HCT116 (cell line): ENCODE measurements at regions not wholly inside any gene's neighbourhood (a gene's known extent, or its start where the extent isn't known, plus 50 kb on each side); places are given as distances from the start of the nearest gene placed in this dataset.

Experiments used
- ATAC-seq: fragments of 200-7000 bp; cut with Tn5 transposase; 2 replicates; pipeline ENCODE4 v1.9.1; 2020; ENCODE audit warnings: mild to moderate bottlenecking, moderate library complexity
- BruUV-seq: library from RNA; stranded (reverse); fragments of 400-500 nt; replicated peaks from 2 replicates; lab custom pipeline; 2021; lab: Mats Ljungman, UMichigan
- CTCF ChIA-PET: fragments of 300-600 bp; sonication (Branson Sonifier 250); formaldehyde crosslinking; loops from one replicate; lab custom pipeline; 2021; ENCODE audit warnings: antibody characterized with exemption; lab: Charles Lee
- POLR2A ChIA-PET: fragments of 300-600, 350-600 bp; sonication (Branson Sonifier 250); formaldehyde crosslinking; loops from one replicate; lab custom pipeline; 2021; ENCODE audit warnings: antibody characterized with exemption; lab: Charles Lee
- RAD21 ChIA-PET, 2 experiments: fragments of 300-600 bp; sonication (Branson Sonifier 250); formaldehyde crosslinking; loops; one replicate each; lab custom pipeline; 2023; ENCODE audit warnings: low total read pairs in 2 of 2; ENCODE audit not compliant: uncharacterized antibody in 2 of 2, unreplicated experiment in 2 of 2, low non-redundant PET in 1 of 2; lab: Charles Lee
- DNase-seq: peaks from one replicate; pipeline ENCODE4 v3.0.0-alpha.2; 2010; ENCODE audit warnings: low read depth, low spot score
- H2AFZ ChIP-seq: fragments of 200-600 bp; shearing (Covaris generic), sonication (generic); 2 replicates; pipeline ENCODE4 v1.6.1; 2017; ENCODE audit warnings: low read depth, mixed run types, mixed read lengths, antibody characterized with exemption, low read length; ENCODE audit not compliant: poor library complexity, severe bottlenecking
- H3K27ac ChIP-seq: 2 replicates; pipeline ENCODE4 v1.5.1; 2012; ENCODE audit warnings: low read depth, low read length
- H3K27me3 ChIP-seq: fragments of 200-600 bp; sonication (generic); 2 replicates; pipeline ENCODE4 v1.6.1; 2016; ENCODE audit warnings: mixed run types, low read length, mixed read lengths; ENCODE audit not compliant: insufficient read depth
- H3K36me3 ChIP-seq, 2 experiments: fragments of 200-500 bp in 1 of 2; fragments of 200-600 bp in 1 of 2; sonication (Bioruptor generic) in 1 of 2; sonication (generic) in 1 of 2; 2 replicates each; pipeline versions ENCODE4 v1.5.1 to v1.6.1; 2014 to 2016; ENCODE audit warnings: low read length in 2 of 2, inconsistent platforms in 1 of 2, mixed read lengths in 1 of 2, mixed run types in 1 of 2; ENCODE audit not compliant: insufficient read depth in 2 of 2, control insufficient read depth in 1 of 2
- H3K4me1 ChIP-seq, 2 experiments: fragments of 200-600 bp in 1 of 2; sonication (generic) in 1 of 2; 2 replicates each; pipeline versions ENCODE4 v1.5.1 to v1.6.1; 2012 to 2017; ENCODE audit warnings: low read length in 2 of 2, inconsistent platforms in 1 of 2, mild to moderate bottlenecking in 1 of 2, mixed read lengths in 1 of 2, mixed run types in 1 of 2, moderate library complexity in 1 of 2; ENCODE audit not compliant: insufficient read depth in 2 of 2, control insufficient read depth in 1 of 2
- H3K4me2 ChIP-seq: fragments of 200-600 bp; sonication (generic); 2 replicates; pipeline ENCODE4 v1.6.1; 2017; ENCODE audit warnings: mixed run types, low read length, mixed read lengths
- H3K4me3 ChIP-seq, 2 experiments: fragments of 200-600 bp in 1 of 2; sonication (generic) in 1 of 2; replicated peaks in 1 of 2; 2 replicates each; pipeline ENCODE4 v1.5.1; 2011 to 2016; ENCODE audit warnings: low read length in 2 of 2, control low read depth in 1 of 2, low read depth in 1 of 2, mild to moderate bottlenecking in 1 of 2, mixed read lengths in 1 of 2, mixed run types in 1 of 2
- H3K79me2 ChIP-seq: fragments of 200-600 bp; sonication (generic); 2 replicates; pipeline ENCODE4 v1.6.1; 2017; ENCODE audit warnings: mild to moderate bottlenecking, mixed run types, low read length, moderate library complexity, mixed read lengths; ENCODE audit not compliant: insufficient read depth
- H3K9ac ChIP-seq: fragments of 200-600 bp; sonication (generic); 2 replicates; pipeline ENCODE4 v1.6.1; 2016; ENCODE audit warnings: low read length, mixed read lengths
- H3K9me2 ChIP-seq: fragments of 200-600 bp; sonication (generic), shearing (Covaris generic); 2 replicates; pipeline ENCODE4 v1.6.1; 2017; ENCODE audit warnings: mixed run types, mild to moderate bottlenecking, moderate library complexity; ENCODE audit not compliant: insufficient read depth
- H3K9me3 ChIP-seq, 2 experiments: fragments of 200-500 bp in 1 of 2; fragments of 200-600 bp in 1 of 2; sonication (Bioruptor generic) in 1 of 2; sonication (generic) in 1 of 2; 2 replicates each; pipeline ENCODE4 v1.6.1; 2014 to 2017; ENCODE audit warnings: low read length in 2 of 2, mixed read lengths in 2 of 2, inconsistent platforms in 1 of 2, low read depth in 1 of 2, mild to moderate bottlenecking in 1 of 2, mixed run types in 1 of 2, moderate library complexity in 1 of 2; ENCODE audit not compliant: control insufficient read depth in 1 of 2, insufficient read depth in 1 of 2
- H4K20me1 ChIP-seq: fragments of 200-600 bp; sonication (generic), shearing (Covaris generic); 2 replicates; pipeline ENCODE4 v1.6.1; 2017; ENCODE audit warnings: mixed run types, mild to moderate bottlenecking, moderate library complexity; ENCODE audit not compliant: insufficient read depth
- EGR1 ChIP-seq: IDR thresholded peaks from 2 replicates; pipeline ENCODE4 v1.6.1; 2012; ENCODE audit warnings: low read depth
- EZH2phosphoT487 ChIP-seq: fragments of 200-600 bp; IDR thresholded peaks from 2 replicates; pipeline ENCODE4 v1.6.1; 2018; ENCODE audit warnings: antibody characterized with exemption, borderline replicate concordance
- JUND ChIP-seq: IDR thresholded peaks from 2 replicates; pipeline ENCODE4 v1.6.1; 2012
- POLR2A ChIP-seq: IDR thresholded peaks from 2 replicates; pipeline ENCODE4 v1.7.0; 2011; ENCODE audit warnings: borderline replicate concordance; ENCODE audit not compliant: insufficient read depth, insufficient read length; ENCODE audit errors: extremely low read depth
- POLR2AphosphoS5 ChIP-seq: IDR thresholded peaks from 2 replicates; pipeline ENCODE4 v1.6.1; 2011; ENCODE audit warnings: mild to moderate bottlenecking, low read depth, low read length, moderate library complexity
- SRF ChIP-seq: IDR thresholded peaks from 2 replicates; pipeline ENCODE4 v1.6.1; 2012; ENCODE audit warnings: low read depth
- ZNF274 ChIP-seq: fragments of 200-500 bp; sonication (Bioruptor generic); IDR thresholded peaks from 2 replicates; pipeline ENCODE4 v1.6.1; 2014; ENCODE audit warnings: mild to moderate bottlenecking, low read depth, low read length, inconsistent platforms
- intact Hi-C: fragments of 100-400 bp; cut with micrococcal nuclease; formaldehyde crosslinking; loops from 2 replicates; pipeline ENCODE4 v1.10.0; 2022
- TF ChIP-seq, protein P1 (sequence below), 3 experiments: fragments of 200-600 bp in 1 of 3; sonication (generic) in 1 of 3; IDR thresholded peaks in 2 of 3; conservative IDR thresholded peaks in 1 of 3; 2 replicates each; pipeline ENCODE4 v1.5.1; 2012 to 2017; ENCODE audit warnings: low read depth in 2 of 3, low read length in 2 of 3, antibody characterized with exemption in 1 of 3, borderline replicate concordance in 1 of 3, control low read depth in 1 of 3, mild to moderate bottlenecking in 1 of 3, mixed read lengths in 1 of 3, mixed run types in 1 of 3, moderate library complexity in 1 of 3; ENCODE audit not compliant: insufficient read depth in 1 of 3
- TF ChIP-seq, protein P2 (sequence below): IDR thresholded peaks from 2 replicates; pipeline ENCODE4 v1.6.1; 2012
- TF ChIP-seq, protein P3 (sequence below): IDR thresholded peaks from 2 replicates; pipeline ENCODE4 v1.6.1; 2011; ENCODE audit warnings: mild to moderate bottlenecking, low read length, moderate library complexity; ENCODE audit not compliant: insufficient replicate concordance; ENCODE audit errors: extremely low read depth

DNA sequence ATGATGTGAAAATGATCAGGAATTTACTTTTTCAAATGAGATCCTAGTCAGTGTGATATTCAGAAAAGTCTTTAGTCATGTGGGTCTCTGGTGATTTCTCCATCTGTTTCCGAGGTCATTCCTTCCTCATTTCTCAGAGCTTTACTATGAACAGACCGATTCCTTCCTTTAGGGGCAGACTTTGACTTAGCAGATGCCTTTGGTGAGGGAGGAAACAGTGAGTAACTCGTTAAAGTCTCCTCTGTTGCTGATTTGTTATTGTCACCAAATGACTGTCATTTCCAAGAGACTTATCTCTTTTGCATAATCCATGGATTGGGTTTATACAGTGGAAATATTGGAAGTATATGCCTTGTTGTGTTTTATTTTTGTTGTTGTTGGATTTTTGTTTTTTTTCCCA lies 76.2 kb upstream of the CD99 start:
- TF ChIP-seq, protein P1, sequence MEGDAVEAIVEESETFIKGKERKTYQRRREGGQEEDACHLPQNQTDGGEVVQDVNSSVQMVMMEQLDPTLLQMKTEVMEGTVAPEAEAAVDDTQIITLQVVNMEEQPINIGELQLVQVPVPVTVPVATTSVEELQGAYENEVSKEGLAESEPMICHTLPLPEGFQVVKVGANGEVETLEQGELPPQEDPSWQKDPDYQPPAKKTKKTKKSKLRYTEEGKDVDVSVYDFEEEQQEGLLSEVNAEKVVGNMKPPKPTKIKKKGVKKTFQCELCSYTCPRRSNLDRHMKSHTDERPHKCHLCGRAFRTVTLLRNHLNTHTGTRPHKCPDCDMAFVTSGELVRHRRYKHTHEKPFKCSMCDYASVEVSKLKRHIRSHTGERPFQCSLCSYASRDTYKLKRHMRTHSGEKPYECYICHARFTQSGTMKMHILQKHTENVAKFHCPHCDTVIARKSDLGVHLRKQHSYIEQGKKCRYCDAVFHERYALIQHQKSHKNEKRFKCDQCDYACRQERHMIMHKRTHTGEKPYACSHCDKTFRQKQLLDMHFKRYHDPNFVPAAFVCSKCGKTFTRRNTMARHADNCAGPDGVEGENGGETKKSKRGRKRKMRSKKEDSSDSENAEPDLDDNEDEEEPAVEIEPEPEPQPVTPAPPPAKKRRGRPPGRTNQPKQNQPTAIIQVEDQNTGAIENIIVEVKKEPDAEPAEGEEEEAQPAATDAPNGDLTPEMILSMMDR (IDR thresholded peaks at IDR 0.05 in 2 of 3, conservative IDR thresholded peaks at IDR 0.05 in 1 of 3; ENCODE audit: borderline replicate concordance in 1 of 3, insufficient read depth in 1 of 3, low read depth in 2 of 3, low read length in 2 of 3), result peak in 1 of 3 experiments; percentile 28; a peak in 2 of 6 replicates
- TF ChIP-seq EGR1, result no peak
- no TSS peak for BruUV-seq
- Histone ChIP-seq H3K79me2 (peaks cover 21% of the 10 kb centered on the region), H3K4me3 (no peak overlapping the region), H3K27me3 (no peaks in the 10 kb centered on the region), H3K36me3 (peaks cover 8 to 38% of the 10 kb centered on the region in 2 experiments), H3K27ac (no peak overlapping the region), H3K9ac (no peak overlapping the region), H3K4me1 (peaks cover 0 to 13% of the 10 kb centered on the region in 2 experiments; a peak in 3 of 4 replicates), H3K9me3 (no peaks in the 10 kb centered on the region), H2AFZ (no peak overlapping the region), H4K20me1 (no peaks in the 10 kb centered on the region), H3K9me2 (no peaks in the 10 kb centered on the region), H3K4me2 (no peak overlapping the region)
- ChIA-PET RAD21 (no interaction called here), CTCF (no interaction called here), POLR2A (no interaction called here)
- DNase-seq, result no peak
- intact Hi-C loops, result no loop called here
- 0 out of 2 replicates have a peak, but pooled peaks have one; percentile 50 for ATAC-seq

DNA sequence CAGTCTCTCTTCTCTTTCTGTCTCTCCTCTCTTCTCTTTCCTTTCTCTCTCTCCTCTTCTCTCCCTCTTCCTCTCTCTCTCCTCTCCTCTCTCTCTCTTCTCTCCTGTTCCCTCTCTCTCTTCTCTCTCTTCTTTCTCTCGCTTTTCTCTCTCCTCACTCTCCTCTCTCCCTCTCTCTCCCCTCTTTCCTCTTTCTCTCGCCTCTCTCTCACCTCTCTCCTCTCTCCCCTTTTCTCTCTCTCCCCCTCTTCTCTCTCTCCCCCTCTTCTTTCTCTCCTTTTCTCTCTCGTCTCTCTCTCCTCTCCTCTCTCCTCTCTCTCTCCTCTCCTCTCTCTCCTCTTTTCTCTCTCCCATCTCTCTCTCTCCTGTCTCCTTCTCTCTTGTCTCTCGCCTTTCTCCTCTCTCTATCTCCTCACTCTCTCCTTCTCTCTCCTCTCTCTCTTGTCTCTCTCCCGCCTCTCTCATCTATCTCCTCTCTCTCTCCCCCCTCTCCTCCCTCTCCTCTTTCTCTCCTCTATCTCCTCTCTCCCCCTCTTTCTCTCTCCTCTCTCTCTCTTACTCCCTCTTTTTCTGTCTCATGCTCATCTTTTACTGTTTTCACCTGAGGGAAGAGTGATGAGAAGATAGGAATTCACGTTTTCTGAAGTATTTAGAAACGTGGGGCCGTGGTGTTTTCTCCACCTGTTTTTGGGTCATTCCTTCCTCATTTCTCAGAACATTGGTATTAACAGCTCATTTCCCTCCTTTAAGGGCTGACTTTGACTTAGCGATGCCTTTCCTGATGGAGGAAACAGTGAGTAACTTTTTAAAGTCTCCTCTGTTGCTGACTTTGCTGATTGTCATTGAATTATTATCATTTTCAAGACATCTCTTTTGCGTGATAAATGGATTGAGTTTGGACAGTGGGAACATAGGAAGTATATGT lies 80.6 kb upstream of the CD99 start:
- intact Hi-C loops, result no loop called here
- H2AFZ ChIP-seq, result no peak overlapping the region
- H3K4me3 ChIP-seq, result peak overlapping the region; percentile 78 to 79
- peaks cover 42% of the 10 kb centered on the region for H3K79me2 ChIP-seq
- ChIA-PET RAD21 (no interaction called here), CTCF (no interaction called here), POLR2A (no interaction called here)
- H3K9me2 ChIP-seq, result no peaks in the 10 kb centered on the region
- no peak overlapping the region for H3K27ac ChIP-seq
- ATAC-seq, result no peak
- peak overlapping the region; percentile 77; the same call in 1 of the 2 replicates for H3K9ac ChIP-seq
- H3K27me3 ChIP-seq, result no peaks in the 10 kb centered on the region
- H3K36me3 ChIP-seq, result peaks cover under 1 to 10% of the 10 kb centered on the region in 2 experiments; a peak in 2 of 4 replicates
- no peak for DNase-seq
- peak overlapping the region; percentile 88 for H3K4me2 ChIP-seq
- H3K4me1 ChIP-seq, result peaks cover 0 to 14% of the 10 kb centered on the region in 2 experiments; a peak in 3 of 4 replicates
- BruUV-seq, result no TSS peak
- H4K20me1 ChIP-seq, result no peaks in the 10 kb centered on the region
- H3K9me3 ChIP-seq, result no peaks in the 10 kb centered on the region
- TF ChIP-seq EGR1 (no peak), SRF (no peak), POLR2A (no peak), ZNF274 (no peak), POLR2AphosphoS5 (no peak), EZH2phosphoT487 (no peak), JUND (no peak)
- TF ChIP-seq, protein P2, sequence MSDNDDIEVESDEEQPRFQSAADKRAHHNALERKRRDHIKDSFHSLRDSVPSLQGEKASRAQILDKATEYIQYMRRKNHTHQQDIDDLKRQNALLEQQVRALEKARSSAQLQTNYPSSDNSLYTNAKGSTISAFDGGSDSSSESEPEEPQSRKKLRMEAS, result no peak
- TF ChIP-seq, protein P1 (IDR thresholded peaks at IDR 0.05 in 2 of 3, conservative IDR thresholded peaks at IDR 0.05 in 1 of 3; ENCODE audit: borderline replicate concordance in 1 of 3, insufficient read depth in 1 of 3, low read depth in 2 of 3, low read length in 2 of 3), result no peak
- TF ChIP-seq, protein P3, sequence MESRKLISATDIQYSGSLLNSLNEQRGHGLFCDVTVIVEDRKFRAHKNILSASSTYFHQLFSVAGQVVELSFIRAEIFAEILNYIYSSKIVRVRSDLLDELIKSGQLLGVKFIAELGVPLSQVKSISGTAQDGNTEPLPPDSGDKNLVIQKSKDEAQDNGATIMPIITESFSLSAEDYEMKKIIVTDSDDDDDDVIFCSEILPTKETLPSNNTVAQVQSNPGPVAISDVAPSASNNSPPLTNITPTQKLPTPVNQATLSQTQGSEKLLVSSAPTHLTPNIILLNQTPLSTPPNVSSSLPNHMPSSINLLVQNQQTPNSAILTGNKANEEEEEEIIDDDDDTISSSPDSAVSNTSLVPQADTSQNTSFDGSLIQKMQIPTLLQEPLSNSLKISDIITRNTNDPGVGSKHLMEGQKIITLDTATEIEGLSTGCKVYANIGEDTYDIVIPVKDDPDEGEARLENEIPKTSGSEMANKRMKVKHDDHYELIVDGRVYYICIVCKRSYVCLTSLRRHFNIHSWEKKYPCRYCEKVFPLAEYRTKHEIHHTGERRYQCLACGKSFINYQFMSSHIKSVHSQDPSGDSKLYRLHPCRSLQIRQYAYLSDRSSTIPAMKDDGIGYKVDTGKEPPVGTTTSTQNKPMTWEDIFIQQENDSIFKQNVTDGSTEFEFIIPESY, result no peak
